Muscle of back (tissue), 3 donors: ENCODE measurements at regions not wholly inside any gene's neighbourhood (a gene's known extent, or its start where the extent isn't known, plus 50 kb on each side); places are given as distances from the start of the nearest gene placed in this dataset.

Experiments used
- DNase-seq, 3 donors: peaks; one replicate each; pipeline versions ENCODE4 v3.0.0 to v3.0.0-alpha.2; 2013

DNA sequence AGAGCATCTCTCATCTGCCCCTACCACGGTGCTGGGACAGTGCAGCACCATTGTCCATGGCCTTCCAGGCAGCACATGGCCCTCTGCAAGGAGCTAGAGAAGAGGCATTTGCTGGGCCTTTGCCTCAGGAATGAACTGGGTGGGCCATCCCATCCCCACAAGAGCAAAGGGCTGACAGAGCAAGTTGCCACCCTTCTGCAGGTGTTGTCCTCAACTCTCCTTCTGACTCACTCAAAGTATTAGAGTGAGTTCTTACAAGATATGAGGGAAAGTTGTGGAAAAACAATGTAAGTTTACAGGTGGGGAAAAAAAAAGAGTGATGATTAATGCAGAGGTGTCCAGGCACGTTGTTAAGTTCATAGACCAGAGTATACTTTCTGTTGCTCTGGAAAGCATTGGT lies 261.2 kb downstream of the SKIDA1 start:
- DNase-seq = no peak

DNA sequence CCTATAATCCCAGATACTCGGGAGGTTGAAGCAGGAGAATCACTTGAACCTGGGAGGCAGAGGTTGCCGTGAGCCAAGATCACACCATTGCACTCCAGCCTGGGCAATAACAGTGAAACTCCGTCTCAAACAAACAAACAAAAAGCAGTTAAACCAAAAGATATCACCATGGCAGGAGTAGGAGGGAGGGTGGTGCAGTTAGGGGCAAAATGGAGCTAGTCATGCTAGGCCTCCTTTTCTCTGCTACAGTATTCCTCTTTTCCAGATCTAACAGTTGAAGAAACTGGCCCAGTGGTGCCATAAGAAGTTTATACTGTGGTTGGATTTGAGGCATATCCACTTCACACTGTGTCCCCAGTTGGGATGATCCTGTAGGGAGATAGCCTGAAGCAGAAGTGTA lies 261.6 kb downstream of the SKIDA1 start:
- no peak for DNase-seq

DNA sequence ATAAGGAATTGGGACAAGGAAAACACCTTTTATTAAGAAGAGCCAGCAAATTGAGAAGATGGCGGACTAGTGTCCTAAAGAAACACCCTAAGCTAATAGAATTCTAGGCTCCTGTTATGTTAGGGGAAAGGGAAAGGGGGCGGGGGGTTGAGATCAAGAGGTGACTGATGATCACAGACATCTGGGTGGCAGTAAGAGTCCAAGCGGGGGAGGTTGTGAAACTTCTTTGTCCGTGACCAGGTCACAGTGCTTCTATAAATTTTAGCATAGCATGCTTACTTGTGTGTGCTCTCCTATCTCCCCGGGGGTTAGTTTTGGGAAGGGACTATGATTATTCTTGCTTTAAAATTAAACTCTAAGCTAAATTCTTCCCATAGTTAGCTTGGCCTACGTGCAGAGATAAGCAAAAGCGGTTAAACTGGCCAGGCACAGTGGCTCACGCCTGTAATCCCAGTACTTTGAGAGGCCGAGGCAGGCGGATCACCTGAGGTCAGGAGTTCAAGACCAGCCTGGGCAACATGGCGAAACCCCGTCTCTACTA lies 262.1 kb downstream of the SKIDA1 start:
- no peak for DNase-seq

DNA sequence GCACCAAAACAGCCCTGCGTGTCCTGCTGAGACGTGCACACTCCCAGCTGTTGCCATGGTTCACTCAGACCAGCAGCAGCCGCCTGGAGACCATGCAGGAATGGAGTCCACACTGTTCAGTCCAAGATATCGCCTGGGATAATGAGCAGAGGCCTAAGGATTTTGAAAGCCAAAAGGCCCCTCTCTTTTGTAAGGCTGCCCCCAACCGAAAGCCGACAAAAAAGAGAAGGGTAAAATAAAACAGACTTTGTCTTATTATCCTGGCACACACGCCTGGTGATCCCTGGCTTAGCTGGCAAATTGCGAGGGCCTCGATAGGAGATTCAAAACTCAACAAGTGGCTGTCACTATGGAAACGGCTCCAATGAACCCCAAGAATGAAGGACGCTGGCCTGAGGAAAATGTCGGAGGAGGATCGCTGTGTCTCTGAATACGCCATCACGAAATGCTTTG lies 263.6 kb downstream of the SKIDA1 start:
- no peak for DNase-seq

DNA sequence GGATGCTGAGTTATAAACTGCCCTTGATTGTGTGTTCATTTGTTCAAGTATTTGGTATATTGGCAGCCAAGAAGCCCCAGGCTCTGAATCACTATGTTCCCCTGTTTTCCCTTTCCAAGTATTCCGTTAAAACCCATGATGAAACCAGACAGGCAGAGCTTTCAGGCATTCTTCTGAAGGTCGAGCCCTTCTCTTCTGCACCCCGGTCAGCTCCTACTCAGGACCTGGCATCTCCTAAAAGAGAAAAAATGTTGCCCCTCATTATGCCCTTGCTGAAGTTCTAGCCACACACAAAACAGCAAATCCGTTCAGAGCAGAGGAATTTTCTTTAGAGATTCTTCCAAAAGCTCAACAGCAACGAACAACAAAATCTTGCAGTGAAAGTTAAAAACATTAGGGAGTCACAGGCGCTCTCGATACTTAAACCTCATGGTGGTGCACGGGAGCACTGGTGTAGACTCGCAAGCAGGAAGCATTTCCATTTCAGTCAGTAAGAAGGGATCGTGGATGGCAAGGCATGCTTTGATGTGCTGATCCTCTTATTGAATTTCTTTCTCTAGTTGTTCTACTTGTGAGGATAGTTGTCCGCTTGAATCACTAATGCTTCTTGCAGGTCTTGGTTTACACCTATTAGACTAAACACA lies 264.9 kb downstream of the SKIDA1 start:
- DNase-seq = peak in 2 of 3 donors; percentile 17 to 44

DNA sequence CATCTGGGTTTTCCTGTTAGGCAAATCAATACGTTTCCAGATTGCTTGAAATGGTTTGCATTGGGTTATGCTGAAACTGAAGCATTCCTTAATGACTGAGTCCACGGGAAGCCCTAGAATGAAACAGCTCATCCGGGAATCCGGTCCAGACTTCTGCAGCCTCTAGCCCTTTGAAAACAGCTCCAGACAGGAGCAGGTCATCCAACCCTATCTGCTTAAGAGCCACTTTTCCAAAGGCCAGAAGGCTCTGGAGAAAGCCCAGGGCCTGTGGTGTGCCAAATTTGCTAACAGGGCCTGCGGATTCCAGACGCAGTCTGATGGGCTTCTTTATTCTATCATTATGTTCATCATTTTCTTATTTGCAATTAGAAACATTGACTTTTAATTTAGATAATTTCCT lies 265.4 kb downstream of the SKIDA1 start:
- DNase-seq = peak in 2 of 3 donors; percentile 42 to 59

DNA sequence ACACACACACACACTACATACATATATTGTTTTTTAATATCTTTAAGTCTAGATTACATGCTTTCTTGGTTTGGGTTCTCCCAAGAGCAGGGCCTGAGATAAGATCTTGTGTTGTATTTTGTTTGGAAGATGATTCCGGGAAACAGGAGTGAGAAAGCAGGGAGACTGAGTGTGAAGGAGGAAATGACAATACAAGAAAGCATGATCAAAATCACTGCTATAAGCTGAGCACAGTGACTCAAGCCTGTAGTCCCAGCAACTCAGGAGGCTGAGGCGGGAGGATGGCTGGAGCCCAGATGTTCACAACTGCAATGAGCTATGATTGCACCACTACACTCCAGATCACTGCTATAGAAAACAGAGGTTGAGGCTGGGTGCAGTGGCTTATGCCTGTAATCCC lies 267.6 kb downstream of the SKIDA1 start:
- DNase-seq = no peak

DNA sequence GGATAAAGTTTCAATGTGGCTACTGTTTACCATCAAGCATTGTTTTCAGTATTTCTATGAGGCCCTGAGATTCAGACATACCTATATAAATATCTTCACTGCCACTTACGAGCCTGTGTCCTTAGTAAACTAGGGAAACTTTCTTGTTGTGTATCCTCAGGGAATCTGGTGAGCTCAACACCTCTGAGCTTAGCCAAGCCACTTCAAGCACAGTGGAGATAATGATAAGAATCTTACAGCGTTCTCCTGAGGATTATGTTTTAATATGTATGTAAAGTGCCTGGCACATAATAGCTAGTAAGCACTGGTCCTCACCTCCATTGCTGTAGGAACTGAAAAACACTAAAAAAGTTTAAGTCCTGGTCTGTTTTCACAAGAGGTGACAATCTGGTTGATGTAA lies 268.3 kb downstream of the SKIDA1 start:
- DNase-seq = no peak

DNA sequence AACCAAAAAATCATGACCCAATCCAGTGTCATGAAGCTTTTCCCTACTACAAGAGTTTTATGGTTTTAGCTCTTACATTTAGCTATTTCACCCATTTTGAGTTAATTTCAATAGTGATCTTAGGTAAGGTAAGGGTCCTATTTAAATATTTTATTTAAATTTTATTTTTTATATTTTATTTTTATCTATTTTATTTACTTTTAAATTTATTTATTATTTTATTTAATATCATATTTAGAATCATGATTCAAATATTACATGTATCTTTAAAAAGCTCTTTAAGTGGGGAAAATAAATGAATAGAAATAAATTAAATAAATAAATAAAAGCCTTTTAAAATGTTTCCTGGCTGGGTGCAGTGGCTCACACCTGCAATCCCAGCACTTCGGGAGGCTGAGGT lies 276.0 kb downstream of the SKIDA1 start:
- no peak for DNase-seq

DNA sequence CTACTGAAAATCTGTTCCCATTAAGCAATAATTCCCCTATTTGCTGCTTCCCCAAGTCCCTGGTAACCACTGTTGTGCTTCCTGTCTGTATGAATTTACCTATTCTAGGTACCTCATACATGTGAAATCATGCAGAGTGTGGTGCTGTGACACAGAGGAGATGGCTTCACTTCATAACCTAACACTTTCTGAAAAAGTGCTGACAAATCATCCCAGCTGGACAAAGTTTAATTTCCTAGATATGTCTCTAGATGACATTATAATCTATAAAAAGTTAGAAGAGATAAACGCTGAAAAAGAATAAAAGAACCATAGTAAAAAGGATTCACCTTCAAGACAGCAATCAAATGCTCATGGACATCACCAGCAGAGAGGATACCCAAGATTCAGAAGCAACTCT lies 277.9 kb downstream of the SKIDA1 start:
- no peak for DNase-seq

DNA sequence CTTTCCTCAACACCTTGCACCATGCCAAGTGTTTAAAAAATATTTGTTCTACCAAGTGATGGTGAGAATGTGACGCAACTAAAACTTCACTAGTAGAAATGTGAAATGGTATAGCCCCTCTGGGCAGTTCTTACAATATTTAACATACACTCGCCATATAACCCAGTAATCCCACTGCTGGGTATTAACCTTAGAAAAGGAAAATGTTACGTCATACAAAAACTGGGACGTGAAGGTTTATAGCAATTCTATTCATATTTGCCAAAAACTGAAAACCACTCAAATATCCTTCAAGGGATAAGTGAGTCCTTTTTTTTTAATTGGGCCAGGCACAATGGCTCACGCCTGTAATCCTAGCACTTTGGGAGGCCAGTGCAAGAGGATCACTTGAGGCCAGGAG lies 279.3 kb downstream of the SKIDA1 start:
- no peak for DNase-seq

DNA sequence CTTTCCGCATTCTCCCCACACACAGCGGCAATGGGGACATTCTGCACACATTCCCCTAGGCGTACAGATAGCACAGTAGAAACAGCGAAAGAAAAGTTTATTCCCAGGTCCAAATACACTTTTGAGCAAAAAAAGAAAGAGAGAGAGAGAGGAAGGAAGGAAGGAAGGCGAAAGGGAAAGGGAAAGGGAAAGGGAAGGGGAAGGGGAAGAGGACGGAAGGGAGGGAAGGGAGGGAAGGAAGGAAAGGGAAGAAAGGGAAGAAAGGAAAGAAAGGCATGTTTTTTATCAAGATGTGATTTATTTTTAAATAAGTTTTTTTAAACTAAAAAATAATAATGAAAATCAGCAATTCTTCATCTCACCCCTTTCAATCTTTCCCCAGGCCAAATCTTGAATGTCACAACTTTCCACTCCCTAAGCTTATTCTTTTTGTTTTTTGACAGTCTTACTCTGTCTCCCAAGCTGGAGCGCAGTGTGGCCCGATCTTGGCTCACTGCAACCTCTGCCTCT lies 281.7 kb downstream of the SKIDA1 start:
- no peak for DNase-seq

DNA sequence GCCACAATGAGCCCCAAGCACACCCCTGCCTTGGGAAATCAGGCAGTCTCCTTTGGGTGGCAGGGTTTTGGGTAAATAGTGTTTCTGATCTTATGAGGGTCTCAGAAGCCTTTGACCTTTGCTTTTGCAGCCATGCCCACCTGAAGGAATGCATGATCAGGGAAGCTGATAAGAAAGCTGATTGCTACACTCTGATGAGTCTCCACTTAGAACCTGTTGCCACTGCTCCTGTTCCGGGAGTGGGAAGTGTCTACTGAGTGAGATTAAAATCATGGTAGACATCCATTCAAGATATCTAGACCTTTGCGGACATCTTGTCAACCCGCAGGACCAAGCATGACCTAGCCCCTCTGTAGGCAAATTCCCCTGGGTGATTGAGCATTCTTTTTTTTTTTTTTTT lies 282.6 kb downstream of the SKIDA1 start:
- DNase-seq = no peak

DNA sequence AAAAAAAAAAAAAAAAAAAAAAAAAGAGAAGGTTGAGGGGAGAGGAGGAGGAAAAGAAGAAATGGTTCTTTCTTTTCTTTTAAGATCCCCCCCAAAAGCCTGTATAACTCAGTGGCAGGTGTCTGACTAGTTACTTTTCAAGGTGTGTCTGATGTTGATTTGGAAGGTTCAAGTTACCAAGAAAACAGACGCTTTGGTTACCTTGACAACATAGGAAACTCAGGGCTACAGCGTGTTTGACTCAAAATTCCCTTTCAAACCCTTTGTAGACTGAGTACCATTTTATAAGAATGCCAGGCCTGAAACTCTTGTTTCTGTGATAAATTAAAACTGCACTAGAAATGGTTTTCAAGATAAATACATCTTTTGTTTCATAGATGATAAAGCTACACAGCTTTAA lies 286.8 kb downstream of the SKIDA1 start:
- no peak for DNase-seq

DNA sequence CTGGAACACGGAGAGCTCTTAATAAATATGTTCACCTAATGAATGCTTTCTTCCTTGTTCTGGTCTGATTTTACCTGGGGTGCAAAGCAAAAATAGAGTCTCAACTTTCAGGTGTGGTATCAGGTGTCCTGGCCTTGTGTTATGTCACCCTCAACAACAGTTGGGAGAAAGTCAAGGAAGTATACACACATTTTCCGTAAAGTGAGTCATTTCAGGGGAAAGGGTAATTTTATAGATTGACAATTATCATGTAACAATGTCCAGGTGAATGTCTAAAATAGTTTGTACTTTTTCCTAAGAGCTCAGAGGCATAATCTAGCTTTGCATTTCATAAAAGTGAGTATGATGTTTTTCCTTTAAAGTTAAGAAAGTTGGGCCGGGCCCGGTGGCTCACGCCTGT lies 287.4 kb downstream of the SKIDA1 start:
- DNase-seq = no peak

DNA sequence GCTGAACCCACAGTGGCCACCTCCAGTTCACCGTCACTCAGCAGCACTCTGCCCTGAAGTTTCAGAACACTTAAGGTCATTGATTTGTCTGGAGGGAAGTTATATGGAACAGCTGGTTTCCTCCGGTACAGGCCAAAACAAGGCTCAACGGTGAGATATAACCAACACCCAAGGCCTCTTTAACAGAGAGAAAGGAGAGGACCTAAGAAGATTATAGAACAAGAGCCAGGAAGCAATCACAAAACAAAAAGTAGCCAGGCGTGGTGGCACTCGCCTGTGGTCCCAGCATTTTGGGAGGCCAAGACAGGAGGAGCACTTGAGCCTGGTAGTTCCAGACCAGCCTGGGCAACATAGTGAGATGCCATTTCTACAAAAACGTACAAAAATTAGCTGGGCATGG lies 290.7 kb downstream of the SKIDA1 start:
- DNase-seq = no peak

DNA sequence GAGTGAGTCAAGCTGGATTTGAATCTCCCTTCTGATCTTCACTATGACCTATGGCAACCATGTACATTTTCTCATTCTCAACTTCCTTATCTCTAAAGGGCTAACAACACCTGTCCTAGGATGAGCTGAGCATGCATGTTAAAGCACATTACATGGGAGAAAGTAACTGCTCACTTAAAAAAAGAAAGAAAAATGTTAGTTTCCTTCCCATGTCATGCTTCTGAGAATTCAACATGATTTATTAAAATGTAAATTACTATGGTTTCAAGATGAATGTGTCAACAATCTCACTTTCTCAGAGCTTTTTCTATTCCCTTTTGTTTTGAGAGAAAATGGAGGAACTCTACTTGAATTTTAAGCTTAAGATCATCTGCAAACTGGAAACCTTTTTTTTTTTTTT lies 295.3 kb downstream of the SKIDA1 start:
- no peak for DNase-seq

DNA sequence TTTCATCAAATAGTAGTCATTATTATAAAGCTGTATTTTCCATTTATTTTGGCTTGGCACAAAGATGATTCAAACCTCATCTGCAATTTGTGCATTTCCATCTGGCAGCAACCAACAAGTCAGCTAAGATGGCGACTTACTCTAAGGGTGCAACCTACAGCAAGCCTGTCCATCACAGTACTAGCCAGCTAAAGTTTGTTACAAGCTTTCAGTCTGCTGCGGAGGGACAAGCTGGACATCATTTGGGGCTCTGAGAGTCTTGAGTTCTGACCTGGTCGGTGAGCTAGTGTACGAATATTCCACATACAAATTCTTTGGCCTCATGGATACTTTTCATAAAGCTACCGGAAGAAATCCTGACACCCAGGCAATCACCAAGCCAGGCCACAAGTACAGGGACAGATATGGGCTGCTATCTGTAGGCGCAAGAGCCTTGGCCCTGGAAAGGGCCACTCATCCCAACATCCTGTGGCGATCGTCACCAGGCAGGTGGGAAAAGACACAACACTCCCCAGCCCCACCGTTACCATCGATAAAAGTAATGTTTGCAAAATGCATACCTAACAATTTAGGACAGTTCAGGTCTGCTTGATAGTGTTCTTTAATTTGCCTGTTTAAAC lies 307.6 kb downstream of the SKIDA1 start:
- no peak for DNase-seq

DNA sequence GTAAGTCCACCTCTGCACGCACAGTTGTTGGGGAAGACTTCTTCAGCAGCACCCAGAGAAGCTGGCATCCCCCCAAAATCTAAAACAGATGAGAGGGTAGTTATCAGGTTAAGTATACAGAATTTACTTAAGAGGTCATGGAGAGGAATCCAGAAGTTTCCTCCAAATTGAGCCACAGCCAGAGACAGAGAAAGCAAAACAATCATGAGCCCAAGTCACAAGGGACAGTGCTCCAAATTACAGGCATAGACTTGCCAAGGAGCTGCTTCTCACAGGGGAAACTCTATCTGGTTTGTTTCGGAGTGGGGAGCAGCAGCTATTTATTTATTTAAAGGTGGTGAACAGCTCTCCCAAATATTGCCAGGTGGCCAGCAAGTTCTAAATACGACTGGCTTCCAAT lies 308.4 kb downstream of the SKIDA1 start:
- DNase-seq = peak in 1 of 3 donors; percentile 37

DNA sequence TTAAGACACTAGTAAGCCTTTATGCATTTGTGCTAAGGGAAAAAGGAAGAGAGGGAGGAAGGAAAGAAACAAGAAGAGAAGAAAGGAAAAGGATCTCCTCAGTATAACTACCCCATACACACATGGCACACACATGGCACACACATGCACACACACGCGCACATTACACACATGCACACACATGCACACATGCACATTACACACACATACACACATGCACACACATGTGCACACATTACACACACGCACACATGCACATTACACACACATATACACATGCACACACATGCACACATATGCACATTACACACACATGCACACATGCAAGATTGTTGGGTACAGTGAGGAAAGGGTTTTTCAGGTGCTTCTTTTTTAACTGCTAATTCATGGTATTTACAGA lies 311.2 kb downstream of the SKIDA1 start:
- no peak for DNase-seq

DNA sequence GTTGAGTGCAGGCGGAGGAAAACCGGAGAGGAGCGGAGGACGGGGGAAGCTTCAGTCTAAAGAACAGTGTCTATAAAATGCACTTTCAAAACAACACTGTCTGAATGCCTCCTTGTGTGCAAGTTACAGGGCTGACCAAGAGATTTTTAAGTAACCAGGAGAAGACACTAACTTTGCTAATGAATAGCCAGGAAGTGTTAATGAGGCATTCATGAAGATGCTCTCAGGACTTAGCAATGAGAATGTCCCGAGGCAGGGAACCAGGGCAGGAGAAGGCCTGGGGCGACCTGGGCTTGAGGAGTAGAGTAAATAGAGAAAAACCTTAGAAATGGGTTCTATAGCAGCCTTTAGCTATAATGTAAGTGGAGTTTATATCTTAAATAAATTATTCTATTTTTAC lies 312.1 kb downstream of the SKIDA1 start:
- no peak for DNase-seq

DNA sequence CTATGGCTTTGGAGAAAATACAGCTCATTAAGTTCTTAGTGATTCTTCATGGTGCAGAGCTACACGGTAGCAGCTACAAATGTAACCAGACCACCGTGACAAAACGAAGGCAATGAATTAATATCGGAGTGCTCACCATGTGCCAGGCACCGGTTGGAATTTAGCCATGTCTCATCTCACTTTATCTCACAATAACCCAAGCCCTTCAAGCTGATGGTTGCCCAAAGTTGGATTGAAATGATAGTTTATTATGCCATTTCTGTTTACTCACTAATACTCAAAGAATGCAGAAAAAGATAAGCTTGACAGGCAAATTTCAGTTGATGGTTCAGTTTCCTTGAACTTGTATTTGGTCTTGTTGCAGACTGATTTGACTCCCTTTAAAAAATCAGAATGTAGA lies 312.6 kb downstream of the SKIDA1 start:
- no peak for DNase-seq

DNA sequence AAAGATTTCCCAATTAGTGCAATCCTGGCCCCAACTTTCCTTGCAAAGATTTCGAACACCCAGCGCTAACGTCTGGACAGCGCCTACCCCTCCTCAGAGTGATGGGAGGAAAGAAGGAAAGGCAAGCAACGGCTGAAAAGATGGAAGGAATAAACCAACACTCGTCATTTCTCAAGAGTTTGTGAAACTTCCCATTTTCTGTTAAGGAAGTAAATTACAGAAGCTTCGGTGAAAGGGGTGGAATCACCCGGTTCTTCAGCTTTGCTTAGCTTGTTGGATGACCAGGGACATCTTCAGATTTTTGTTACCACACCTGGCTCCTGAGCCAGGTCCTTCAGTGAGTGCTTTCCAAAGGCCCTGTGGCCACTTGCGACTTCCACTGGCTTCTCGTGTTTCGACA lies 313.1 kb downstream of the SKIDA1 start:
- no peak for DNase-seq

DNA sequence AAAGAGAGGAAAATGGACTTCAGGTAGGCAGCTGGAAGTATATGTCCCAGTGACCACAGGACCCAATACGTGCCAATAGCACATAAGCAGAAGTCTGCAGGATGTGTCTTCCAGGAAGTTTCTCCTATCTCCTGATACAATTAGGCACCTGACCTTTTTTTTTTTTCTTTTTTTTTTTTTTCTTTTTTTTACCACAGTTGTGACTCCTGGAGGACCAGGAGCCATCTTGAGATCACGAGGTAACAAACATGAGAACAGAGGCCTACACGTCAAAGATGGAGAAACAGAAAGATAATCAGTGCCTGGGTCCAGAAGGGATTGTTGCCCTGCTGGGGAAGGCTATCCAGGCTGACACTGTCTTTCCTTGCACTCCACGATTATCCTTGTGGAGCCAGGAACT lies 312.4 kb upstream of the NEBL start:
- DNase-seq = no peak
